Heart left ventricle (tissue), 16 donors: ENCODE measurements at regions not wholly inside any gene's neighbourhood (a gene's known extent, or its start where the extent isn't known, plus 50 kb on each side); places are given as distances from the start of the nearest gene placed in this dataset.

Experiments used
- ATAC-seq, 4 donors: fragments of 200-7000 bp; cut with Tn5 transposase; one replicate each; pipeline ENCODE4 v1.9.1; 2020 to 2022; ENCODE audit warnings: moderate library complexity in 4 of 4, mild to moderate bottlenecking in 3 of 4, moderate number of reproducible peaks in 1 of 4
- DNase-seq, 5 donors: peaks; one replicate each; pipeline ENCODE4 v3.0.0-alpha.2; 2020
- H3K27ac ChIP-seq, 12 donors: fragments of 200-600 bp; sonication (generic) in 4 of 12; one replicate each; pipeline versions ENCODE4 v1.5.0 to v1.8.0; 2016 to 2022; ENCODE audit warnings: mild to moderate bottlenecking in 2 of 12
- H3K27me3 ChIP-seq, 9 donors: fragments of 200-600 bp; sonication (generic) in 2 of 9; one replicate each; pipeline versions ENCODE4 v1.5.1 to v1.8.0; 2016 to 2022; ENCODE audit warnings: mild to moderate bottlenecking in 3 of 9
- H3K36me3 ChIP-seq, 9 donors: fragments of 200-600 bp; sonication (generic) in 2 of 9; one replicate each; pipeline versions ENCODE4 v1.5.0 to v1.8.0; 2018 to 2022; ENCODE audit warnings: mild to moderate bottlenecking in 2 of 9
- H3K4me1 ChIP-seq, 12 donors: fragments of 200-600 bp; sonication (generic) in 4 of 12; one replicate each; pipeline versions ENCODE4 v1.5.0 to v1.8.0; 2016 to 2022; ENCODE audit warnings: mild to moderate bottlenecking in 3 of 12
- H3K4me3 ChIP-seq, 12 donors: fragments of 200-600 bp; sonication (generic) in 4 of 12; one replicate each; pipeline versions ENCODE4 v1.5.0 to v1.8.0; 2017 to 2022; ENCODE audit warnings: mild to moderate bottlenecking in 9 of 12, moderate library complexity in 4 of 12
- H3K9me3 ChIP-seq, 12 donors: fragments of 200-600 bp; sonication (generic) in 4 of 12; one replicate each; pipeline versions ENCODE4 v1.5.0 to v1.8.0; 2016 to 2022; ENCODE audit warnings: mild to moderate bottlenecking in 1 of 12
- POLR2A ChIP-seq, 2 donors: fragments of 450-650 bp; IDR thresholded peaks; one replicate each; pipeline ENCODE4 v1.6.1; 2017; ENCODE audit warnings: antibody characterized with exemption in 2 of 2, mild to moderate bottlenecking in 2 of 2, moderate library complexity in 2 of 2
- WGBS, 4 donors: extraction: QIAGEN DNeasy Blood & Tissue Kit in 2 of 4; methylation state at CpG; one replicate each; pipeline versions ENCODE4 v1.1.5 to v1.1.7; 2013 to 2018; 5-methylcytosine and 5-hydroxymethylcytosine counted together
- intact Hi-C, 10 donors: fragments of 100-400 bp; cut with DNase I; formaldehyde crosslinking; loops; one replicate each; pipeline versions ENCODE4 v1.11.1 to v1.14.2; 2022
- TF ChIP-seq, protein P1 (sequence below), 12 donors: fragments of 200-600 bp; sonication (generic) in 4 of 12; IDR thresholded peaks; one replicate each; pipeline versions ENCODE4 v1.5.0 to v1.8.0; 2018 to 2022; ENCODE audit warnings: antibody characterized with exemption in 12 of 12, mild to moderate bottlenecking in 5 of 12
- donor health status: ischemic (EF 13 %, LVEDD 7.1; RV severe dilation, severe dysfunction).
- donor health status: healthy with polysubstance abuse.
- donor health status: DM: no; HTN: yes; CAD: no.
- donor health status: DM: no; HTN: no; CAD: no.
- donor health status: ischemic (EF 25% LVEDD 6.9; RV normal size, moderate dysfunction).
- donor health status: ischemic (EF 25% LVEDD 5.7; RV mildly dilated, moderate dysfunction).
- donor health status: healthy.
- donor health status: DM: yes; HTN: yes; CAD: no.
- donor health status: ischemic (EF 35%, LVEDD 5.7; RV mildly dilated, moderate dysfunction).
- donor health status: nonischemic (EF 11% LVEDD 7.7; RV severe dilation, severe dysfunction).
- donor health status: DM: yes; HTN: yes; CAD: no.
- donor health status: PGD.
- donor health status: ischemic (EF 29% LVEDD 5.4; RV normal size, mild dysfunction).
- donor health status: nonischemic (EF 23%, LVEDD 6.1; RV moderate dilation, normal function).

- Histone ChIP-seq H3K36me3 (no peaks in the 10 kb centered on the region), H3K4me3 (no peak overlapping the region), H3K27ac (no peak overlapping the region), H3K9me3 (no peaks in the 10 kb centered on the region), H3K27me3 (no peaks in the 10 kb centered on the region), H3K4me1 (no peaks in the 10 kb centered on the region)
- TF ChIP-seq, protein P1, sequence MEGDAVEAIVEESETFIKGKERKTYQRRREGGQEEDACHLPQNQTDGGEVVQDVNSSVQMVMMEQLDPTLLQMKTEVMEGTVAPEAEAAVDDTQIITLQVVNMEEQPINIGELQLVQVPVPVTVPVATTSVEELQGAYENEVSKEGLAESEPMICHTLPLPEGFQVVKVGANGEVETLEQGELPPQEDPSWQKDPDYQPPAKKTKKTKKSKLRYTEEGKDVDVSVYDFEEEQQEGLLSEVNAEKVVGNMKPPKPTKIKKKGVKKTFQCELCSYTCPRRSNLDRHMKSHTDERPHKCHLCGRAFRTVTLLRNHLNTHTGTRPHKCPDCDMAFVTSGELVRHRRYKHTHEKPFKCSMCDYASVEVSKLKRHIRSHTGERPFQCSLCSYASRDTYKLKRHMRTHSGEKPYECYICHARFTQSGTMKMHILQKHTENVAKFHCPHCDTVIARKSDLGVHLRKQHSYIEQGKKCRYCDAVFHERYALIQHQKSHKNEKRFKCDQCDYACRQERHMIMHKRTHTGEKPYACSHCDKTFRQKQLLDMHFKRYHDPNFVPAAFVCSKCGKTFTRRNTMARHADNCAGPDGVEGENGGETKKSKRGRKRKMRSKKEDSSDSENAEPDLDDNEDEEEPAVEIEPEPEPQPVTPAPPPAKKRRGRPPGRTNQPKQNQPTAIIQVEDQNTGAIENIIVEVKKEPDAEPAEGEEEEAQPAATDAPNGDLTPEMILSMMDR (IDR thresholded peaks at IDR 0.05) = no peak
- no peak for TF ChIP-seq POLR2A (IDR thresholded peaks at IDR 0.05)
- intact Hi-C loops = no loop called here
- ATAC-seq = no peak
- DNase-seq = no peak
These were observed 351.9 kb downstream of the COL12A1 start for GRCh38 chr6:74853991-74854390.

- H3K36me3 ChIP-seq = no peaks in the 10 kb centered on the region
- WGBS, 4 donors = 43 to 64% (median 53%) methylated on average over 2 of the region's 2 CpGs
- no peaks in the 10 kb centered on the region for H3K27me3 ChIP-seq
- no peak for TF ChIP-seq POLR2A (IDR thresholded peaks at IDR 0.05)
- TF ChIP-seq, protein P1 (IDR thresholded peaks at IDR 0.05) = no peak
- no peaks in the 10 kb centered on the region for H3K4me1 ChIP-seq
- H3K9me3 ChIP-seq = no peaks in the 10 kb centered on the region
- H3K4me3 ChIP-seq = no peak overlapping the region
- DNase-seq = no peak
- no peak overlapping the region for H3K27ac ChIP-seq
- no peak for ATAC-seq
- intact Hi-C loops = no loop called here
These were observed 354.3 kb downstream of the COL12A1 start for GRCh38 chr6:74851596-74851995.

DNA sequence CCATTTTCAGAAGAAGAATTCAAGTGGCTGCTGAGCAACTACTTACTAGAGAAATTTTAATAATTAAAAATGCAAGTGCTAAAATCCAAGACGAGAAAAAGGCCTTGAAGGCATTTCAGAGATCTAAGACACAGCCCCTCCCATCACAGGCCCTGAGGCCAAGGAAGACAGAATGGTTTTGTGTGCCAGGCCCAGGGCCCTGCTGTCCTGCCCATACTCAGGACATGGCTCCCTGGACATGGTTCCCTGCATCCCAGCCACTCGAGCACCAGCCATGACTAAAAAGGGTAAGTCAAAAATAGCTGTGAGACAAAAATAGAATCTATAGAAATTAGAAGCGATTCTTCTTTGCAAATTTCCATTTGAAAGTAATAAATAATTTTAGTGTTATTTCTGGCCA lies 364.9 kb downstream of the COL12A1 start:
- no peak for ATAC-seq
- 77 to 87% (median 83%) methylated on average over 3 of the region's 3 CpGs for WGBS, 4 donors
- Histone ChIP-seq H3K4me3 (no peak overlapping the region), H3K27me3 (no peaks in the 10 kb centered on the region), H3K27ac (no peak overlapping the region), H3K4me1 (no peaks in the 10 kb centered on the region), H3K9me3 (peaks cover 0 to 25% (median 7%) of the 10 kb centered on the region in 12 donors), H3K36me3 (no peaks in the 10 kb centered on the region)
- intact Hi-C loops = no loop called here
- no peak for DNase-seq
- TF ChIP-seq POLR2A (IDR thresholded peaks at IDR 0.05) = no peak
- TF ChIP-seq, protein P1 (IDR thresholded peaks at IDR 0.05) = no peak

GRCh38 chr6:74834967-74835366 lies 370.9 kb downstream of the COL12A1 start:
- Histone ChIP-seq H3K27me3 (no peaks in the 10 kb centered on the region), H3K4me1 (no peaks in the 10 kb centered on the region), H3K36me3 (no peaks in the 10 kb centered on the region), H3K4me3 (no peak overlapping the region), H3K9me3 (peaks cover 0 to 12% (median 0%) of the 10 kb centered on the region in 12 donors), H3K27ac (peak overlapping the region in 1 of 12 donors; percentile 4)
- peak in 1 of 4 donors; percentile 45 for ATAC-seq
- TF ChIP-seq POLR2A (IDR thresholded peaks at IDR 0.05) = no peak
- TF ChIP-seq, protein P1 (IDR thresholded peaks at IDR 0.05) = no peak
- no peak for DNase-seq
- WGBS, 4 donors = 25 to 40% (median 30%) methylated on average over 1 of the region's 1 CpG
- intact Hi-C loops = no loop called here
